ENCODE measurements at regions not wholly inside any gene's neighbourhood (a gene's known extent, or its start where the extent isn't known, plus 50 kb on each side); places are given as distances from the start of the nearest gene placed in this dataset.
A peak's percentile ranks its signal among the peaks of the same experiment; 100 is the strongest.

DNA sequence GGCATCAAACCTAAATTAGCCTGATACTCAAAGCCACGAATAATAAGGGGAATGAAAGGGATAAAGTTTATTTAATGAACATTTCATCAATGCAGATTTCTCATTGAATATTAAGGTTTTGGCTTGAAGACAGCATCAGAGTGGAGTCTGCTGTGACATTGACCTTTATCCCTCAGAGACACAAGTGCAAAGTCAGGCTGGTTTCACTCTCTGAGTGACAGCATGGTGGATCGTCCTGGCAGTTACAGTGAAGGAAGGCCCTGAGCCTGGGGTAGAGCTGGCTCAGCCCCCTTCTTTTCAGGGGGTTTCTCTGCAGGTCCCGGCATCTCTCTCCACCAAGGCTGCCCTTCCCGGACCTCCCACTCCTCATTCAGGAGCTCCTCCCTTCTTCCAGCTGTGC is 503.1 kb downstream of the PREX1 start:
- no peak for DNase-seq

DNA sequence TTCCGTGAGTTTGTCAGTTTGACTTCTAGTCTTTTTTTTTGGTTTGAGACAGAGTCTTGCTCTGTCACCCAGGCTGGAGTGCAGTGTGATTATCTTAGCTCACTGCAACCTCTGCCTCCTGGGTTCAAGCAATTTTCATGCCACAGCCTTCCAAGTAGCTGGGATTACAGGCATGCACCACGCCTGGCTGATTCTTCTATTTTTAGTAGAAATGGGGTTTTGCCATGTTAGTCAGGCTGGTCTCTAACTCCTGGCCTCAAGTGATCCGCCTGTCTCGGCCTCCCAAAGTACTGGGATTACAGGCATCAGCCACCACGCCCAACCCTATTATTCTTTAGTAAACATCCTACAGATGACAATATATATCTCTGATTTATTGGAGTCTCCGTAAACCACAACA is 506.5 kb downstream of the PREX1 start:
- no peak for DNase-seq

DNA sequence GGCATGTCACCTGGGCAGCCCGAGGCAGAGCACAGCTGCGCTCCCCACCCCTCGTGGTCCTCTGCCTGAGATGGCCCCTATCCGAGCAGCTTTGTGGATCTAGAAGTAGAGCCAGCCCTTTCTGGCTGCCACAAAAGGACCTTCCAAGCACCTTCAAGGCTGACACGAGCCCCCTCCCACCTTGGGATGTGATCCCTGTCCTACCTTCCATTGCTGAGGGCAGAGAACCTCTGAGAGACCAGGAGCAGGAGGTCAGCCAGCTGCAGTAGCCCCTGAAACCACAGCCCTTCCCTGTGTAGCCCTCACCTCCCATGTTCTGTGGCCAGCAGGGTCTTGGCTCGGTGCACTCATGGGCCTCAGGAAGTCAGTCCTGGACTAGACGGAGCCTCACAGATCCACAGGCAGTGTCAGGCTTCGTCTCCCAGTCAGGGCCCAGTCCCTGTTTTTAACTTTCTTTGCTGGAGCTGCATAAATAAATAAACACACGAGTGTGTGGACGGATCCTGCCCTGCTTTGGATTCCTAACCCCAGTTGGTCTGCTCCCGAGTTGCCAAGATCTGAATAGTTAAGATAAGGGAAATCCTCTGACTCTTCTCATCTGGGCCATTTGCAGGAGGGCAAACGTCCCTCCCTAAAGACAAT is 507.7 kb downstream of the PREX1 start:
- no peak for DNase-seq

DNA sequence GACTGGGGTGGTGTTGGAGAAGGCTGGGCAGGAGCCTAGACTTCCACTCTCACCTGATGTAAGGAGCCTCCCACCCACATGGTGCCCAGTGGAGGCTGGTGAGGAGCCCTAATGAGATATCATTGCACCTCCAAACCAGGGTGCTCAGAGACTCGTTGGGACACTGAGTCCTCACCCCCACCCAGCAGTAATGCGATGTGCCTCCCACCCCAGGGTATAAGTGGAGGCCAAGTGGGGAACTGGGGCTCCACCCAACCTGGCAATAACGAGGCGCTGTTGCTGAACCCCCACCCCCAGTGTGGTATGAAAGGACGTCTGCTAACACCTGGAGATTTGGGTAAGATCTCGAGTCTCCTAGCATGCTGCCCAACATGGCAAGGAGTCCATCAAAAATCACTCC is 510.2 kb downstream of the PREX1 start:
- no peak for DNase-seq

DNA sequence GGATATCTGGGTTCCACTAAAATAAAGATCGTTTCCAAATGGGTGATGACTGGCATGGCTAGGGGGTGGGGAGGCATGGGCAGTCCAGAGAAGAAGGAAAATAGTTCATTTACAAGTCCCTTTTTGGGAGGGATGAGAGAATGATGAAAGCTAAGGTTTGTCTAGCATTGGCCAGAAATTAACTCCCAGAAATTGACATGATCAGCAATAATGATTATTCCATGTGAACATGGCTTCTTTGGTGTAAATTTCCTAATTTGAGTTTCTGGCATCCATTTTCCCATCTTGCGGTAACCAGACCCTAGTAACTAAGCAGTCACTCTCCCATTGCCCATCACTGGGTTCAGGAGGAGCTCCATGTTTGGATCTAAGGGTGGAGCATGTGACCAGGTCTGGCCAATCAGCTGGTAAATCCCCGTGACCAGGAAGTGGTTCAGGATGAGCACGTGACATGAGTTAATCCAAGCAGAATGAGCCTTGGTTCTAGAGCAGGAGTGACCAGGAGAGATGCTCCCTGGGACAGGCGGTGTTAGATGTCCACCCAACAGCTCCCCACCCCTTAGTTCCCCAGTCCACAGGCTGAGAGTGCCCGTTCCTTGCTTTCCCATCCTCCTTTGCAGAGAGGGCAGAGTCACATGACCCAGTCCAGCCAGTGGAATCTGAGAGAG is 512.7 kb downstream of the PREX1 start:
- DNase-seq = no peak

- no peak for DNase-seq
Observed at GRCh38 chr20:48313324-48313723, 514.5 kb downstream of the PREX1 start.

- no peak for DNase-seq
Observed at GRCh38 chr20:48311956-48312355, 515.8 kb downstream of the PREX1 start.

GRCh38 chr20:48310305-48310704 is 517.5 kb downstream of the PREX1 start:
- DNase-seq = no peak

GRCh38 chr20:48309293-48309692 is 518.5 kb downstream of the PREX1 start:
- DNase-seq = no peak

DNA sequence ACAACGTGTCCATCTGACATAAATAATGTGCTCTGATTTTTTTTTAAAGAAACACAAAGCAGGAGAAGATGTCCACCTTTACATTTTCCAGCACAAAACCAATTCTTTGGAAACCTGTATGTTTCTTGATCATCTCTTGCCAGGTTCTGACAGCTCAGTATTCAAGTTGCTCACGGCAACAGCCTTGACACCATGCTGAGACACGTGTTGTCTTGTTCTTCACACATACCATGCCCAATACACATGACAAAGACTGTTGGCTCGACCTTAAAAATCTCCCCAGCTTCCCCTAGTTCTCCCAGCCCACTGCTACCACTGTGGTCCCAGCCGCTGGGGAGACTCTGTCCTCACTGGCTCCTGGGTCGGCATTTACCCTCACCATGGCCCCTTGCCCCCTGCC is 518.9 kb downstream of the PREX1 start:
- DNase-seq = no peak

GRCh38 chr20:48308232-48308781 is 519.5 kb downstream of the PREX1 start:
- no peak for DNase-seq

DNA sequence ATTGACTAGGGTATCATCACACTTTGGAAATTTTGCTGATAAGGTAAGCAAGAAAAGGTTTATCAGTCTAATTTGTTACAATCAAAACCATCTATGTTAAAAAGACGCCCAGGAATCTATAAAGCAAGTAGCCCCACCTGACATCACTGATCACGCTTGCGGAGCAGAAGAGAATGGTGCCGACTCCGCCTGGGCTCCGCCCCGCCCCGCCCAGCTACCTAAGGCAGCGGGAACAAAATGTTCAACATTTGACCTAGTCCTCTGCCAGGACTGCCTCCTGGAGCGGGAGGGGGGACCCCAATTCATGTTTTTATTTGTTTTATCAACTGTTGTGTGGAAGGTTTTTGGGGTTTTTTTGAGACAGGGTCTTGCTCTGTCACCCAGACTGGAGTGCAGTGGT is 520.5 kb downstream of the PREX1 start:
- no peak for DNase-seq

DNA sequence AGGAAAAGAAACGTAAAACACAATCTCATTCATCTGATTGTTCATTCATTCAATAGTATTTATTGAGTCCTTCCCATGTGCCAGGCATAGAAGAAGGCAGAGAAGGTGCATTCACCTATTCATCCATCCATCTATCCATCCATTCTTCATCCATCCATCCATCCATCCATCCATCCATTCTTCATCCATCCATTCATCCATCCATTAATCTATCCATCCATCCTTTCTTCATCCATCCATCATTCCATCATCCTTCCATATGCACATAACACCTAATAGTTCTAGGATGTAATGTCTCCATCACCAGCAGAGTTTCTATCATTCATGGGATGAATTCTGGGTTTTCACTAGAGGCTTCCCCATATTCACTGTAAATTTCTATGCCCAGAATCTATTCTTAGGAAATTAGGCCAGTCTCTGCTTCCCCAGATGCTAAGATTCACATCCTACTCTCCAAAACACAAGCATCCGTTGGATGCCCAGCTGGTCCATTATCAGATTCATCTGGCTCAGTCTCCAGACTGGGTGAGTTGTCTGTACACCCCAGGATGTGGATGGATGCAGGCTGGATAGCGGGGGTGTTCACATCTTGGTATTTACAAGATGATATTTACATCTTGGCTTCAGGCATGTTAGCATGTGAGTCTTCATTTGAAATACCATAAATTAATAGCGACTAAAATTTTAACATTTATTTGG is 517.7 kb upstream of the SULF2 start:
- no peak for DNase-seq

GRCh38 chr20:48302149-48302548 is 516.9 kb upstream of the SULF2 start:
- DNase-seq = no peak

GRCh38 chr20:48301189-48301588 is 515.9 kb upstream of the SULF2 start:
- DNase-seq = no peak

DNA sequence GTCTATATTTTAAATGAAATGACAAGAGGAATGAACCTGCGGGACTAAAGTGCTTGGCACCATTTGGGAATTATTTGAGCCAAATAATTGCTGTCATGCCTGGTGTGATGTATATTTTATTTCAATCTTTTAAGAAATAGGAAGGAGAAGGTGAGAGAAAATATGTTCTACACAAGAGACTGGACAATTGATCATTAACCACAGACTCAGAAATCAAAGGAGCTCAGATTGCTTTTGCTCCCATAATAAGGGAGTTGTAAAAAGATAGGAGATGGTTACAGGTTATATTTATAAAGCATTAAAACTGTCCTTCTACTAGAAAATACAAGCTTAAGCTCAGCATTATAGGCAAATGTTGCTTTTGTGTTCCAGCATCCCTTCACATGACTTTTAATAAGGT is 515.2 kb upstream of the SULF2 start:
- no peak for DNase-seq

GRCh38 chr20:48298851-48299484 is 513.7 kb upstream of the SULF2 start:
- peak; percentile 96 for DNase-seq

GRCh38 chr20:48298433-48298832 is 513.2 kb upstream of the SULF2 start:
- no peak for DNase-seq

DNA sequence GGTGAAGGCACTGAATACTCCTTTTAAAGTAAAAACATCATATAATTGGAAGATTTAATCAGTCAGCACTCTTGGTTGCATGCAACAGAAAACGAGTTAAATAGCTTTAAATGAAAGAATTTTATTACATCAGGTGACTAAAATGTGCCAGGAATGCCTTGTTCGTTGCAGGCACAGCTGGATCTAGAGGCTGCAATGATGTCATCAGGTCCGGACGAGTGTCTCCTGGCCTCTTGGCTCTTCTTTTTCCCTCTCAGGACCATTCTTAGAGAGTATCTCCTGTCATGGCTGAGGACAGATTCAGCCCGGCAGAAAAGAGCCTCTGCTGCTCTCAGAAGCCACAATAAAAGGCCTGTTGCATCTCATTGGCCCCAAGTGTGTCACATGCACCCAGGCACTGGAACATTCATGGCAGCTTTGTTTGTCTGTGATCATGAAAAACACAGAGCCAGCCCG is 510.7 kb upstream of the SULF2 start:
- DNase-seq = peak; percentile 78

DNA sequence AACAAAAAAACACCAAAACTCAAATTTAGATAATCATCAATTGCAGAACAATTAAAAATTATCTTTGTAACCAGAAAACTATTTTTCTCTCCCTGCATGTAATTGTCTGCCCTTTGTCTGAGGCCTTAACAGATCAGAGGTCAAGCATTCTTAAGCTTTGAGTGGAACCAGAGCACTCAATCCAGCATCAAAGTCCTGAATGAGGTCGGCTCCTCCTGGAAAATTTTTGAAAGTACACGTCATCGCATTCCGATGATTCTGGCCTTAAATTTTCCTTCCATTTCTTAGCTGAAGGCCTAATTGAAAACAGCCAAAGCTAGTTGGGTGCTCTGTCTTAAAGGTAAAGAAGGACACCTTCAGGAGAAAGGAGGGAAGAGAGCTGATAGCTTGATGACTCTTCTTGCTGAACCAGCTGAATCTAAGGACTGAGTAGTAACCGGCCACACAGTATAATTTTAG is 510.2 kb upstream of the SULF2 start:
- peak; percentile 97 for DNase-seq

- DNase-seq = peak; percentile 33
Observed at GRCh38 chr20:48294942-48295341, 509.7 kb upstream of the SULF2 start.

- peak; percentile 87 for DNase-seq
Observed at GRCh38 chr20:48294196-48294595, 508.9 kb upstream of the SULF2 start.

DNA sequence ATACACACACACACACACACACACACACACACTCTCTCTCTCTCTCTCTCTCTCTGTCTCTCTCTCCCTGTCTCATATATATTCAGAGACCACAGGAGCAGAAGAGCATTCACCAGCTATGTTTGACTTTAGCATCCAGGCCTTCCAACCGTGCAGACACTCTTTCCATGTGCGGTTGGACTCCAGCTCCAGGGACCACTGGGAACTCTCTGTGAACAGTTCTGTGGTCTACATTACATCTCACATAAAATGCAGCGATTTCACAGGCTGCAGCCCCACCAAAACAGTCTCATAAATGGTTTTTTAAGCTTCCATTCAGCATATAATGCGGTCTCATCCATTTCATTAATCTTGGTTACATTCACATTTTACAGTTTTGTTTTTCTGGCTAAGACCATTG is 508.4 kb upstream of the SULF2 start:
- no peak for DNase-seq

Measured in dermis blood vessel endothelial cell (primary cell).